Parathyroid adenoma (tissue), 2 donors: ENCODE measurements at regions not wholly inside any gene's neighbourhood (a gene's known extent, or its start where the extent isn't known, plus 50 kb on each side); places are given as distances from the start of the nearest gene placed in this dataset.

Experiments used
- H2AFZ ChIP-seq: fragments of 300-600 bp; sonication (generic); one replicate; pipeline ENCODE4 v1.7.0; 2017; ENCODE audit warnings: antibody characterized with exemption, mild to moderate bottlenecking
- H3K27ac ChIP-seq: fragments of 300-600 bp; sonication (generic); one replicate; pipeline ENCODE4 v1.7.0; 2017
- H3K27me3 ChIP-seq: fragments of 300-600 bp; sonication (generic); one replicate; pipeline ENCODE4 v1.7.0; 2017; ENCODE audit warnings: low read length; ENCODE audit not compliant: control insufficient read depth, insufficient read depth
- H3K36me3 ChIP-seq: fragments of 300-600 bp; sonication (generic); one replicate; pipeline ENCODE4 v1.7.0; 2017; ENCODE audit warnings: low read length; ENCODE audit not compliant: control insufficient read depth, insufficient read depth
- H3K4me1 ChIP-seq: fragments of 300-600 bp; sonication (generic); one replicate; pipeline ENCODE4 v1.7.0; 2017; ENCODE audit warnings: control low read depth
- H3K4me2 ChIP-seq: fragments of 300-600 bp; sonication (generic); one replicate; pipeline ENCODE4 v1.7.0; 2017; ENCODE audit warnings: low read length
- H3K4me3 ChIP-seq: fragments of 300-600 bp; sonication (generic); one replicate; pipeline ENCODE4 v1.7.0; 2017; ENCODE audit warnings: low read depth, low read length
- H3K79me2 ChIP-seq: fragments of 300-600 bp; sonication (generic); one replicate; pipeline ENCODE4 v1.7.0; 2017; ENCODE audit warnings: control low read depth
- H3K9ac ChIP-seq: fragments of 300-600 bp; sonication (generic); one replicate; pipeline ENCODE4 v1.7.0; 2017; ENCODE audit warnings: mild to moderate bottlenecking
- H3K9me3 ChIP-seq: fragments of 300-600 bp; sonication (generic); one replicate; pipeline ENCODE4 v1.7.0; 2017; ENCODE audit warnings: low read length; ENCODE audit not compliant: control insufficient read depth
- CTCF ChIP-seq: fragments of 300-600 bp; sonication (generic); IDR thresholded peaks from one replicate; pipeline ENCODE4 v1.7.0; 2017; ENCODE audit warnings: antibody characterized with exemption, mild to moderate bottlenecking
- donor health status: primary hyperparathyroidism.

GRCh38 chr12:116629480-116629879 lies 70.3 kb downstream of the MAP1LC3B2 start:
- no peak for TF ChIP-seq CTCF
- Histone ChIP-seq H3K9ac (no peak overlapping the region), H3K27ac (no peak overlapping the region), H3K4me1 (no peaks in the 10 kb centered on the region), H3K79me2 (no peaks in the 10 kb centered on the region), H3K4me3 (no peak overlapping the region), H2AFZ (no peak overlapping the region), H3K9me3 (no peaks in the 10 kb centered on the region), H3K36me3 (no peaks in the 10 kb centered on the region), H3K4me2 (no peak overlapping the region), H3K27me3 (no peaks in the 10 kb centered on the region)

DNA sequence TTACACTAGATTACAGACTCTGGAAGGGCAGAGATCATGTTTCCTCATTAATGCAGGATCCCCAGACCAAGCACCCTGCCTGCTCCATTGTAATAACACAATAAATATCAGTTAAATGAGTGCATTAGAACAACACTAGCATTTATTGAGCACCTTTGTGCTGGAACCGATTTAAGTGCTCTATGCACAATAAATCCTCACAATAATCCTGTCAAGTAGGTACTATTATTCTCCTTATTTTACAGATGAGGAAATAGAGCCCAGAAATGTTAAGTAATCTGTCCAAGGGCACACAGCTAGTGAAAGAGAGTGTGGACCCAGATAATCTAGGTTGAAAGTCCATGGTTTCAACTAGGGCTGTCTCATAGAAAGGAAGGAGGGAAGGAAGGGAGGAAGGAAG lies 69.8 kb downstream of the MAP1LC3B2 start:
- no peaks in the 10 kb centered on the region for H3K9me3 ChIP-seq
- no peaks in the 10 kb centered on the region for H3K4me1 ChIP-seq
- no peak for TF ChIP-seq CTCF
- H3K4me2 ChIP-seq = no peak overlapping the region
- no peaks in the 10 kb centered on the region for H3K27me3 ChIP-seq
- no peaks in the 10 kb centered on the region for H3K79me2 ChIP-seq
- H3K36me3 ChIP-seq = no peaks in the 10 kb centered on the region
- H3K4me3 ChIP-seq = no peak overlapping the region
- H3K9ac ChIP-seq = no peak overlapping the region
- H2AFZ ChIP-seq = no peak overlapping the region
- H3K27ac ChIP-seq = no peak overlapping the region

- H3K9me3 ChIP-seq = no peaks in the 10 kb centered on the region
- no peaks in the 10 kb centered on the region for H3K4me1 ChIP-seq
- no peak overlapping the region for H3K4me3 ChIP-seq
- TF ChIP-seq CTCF = no peak
- H3K27me3 ChIP-seq = no peaks in the 10 kb centered on the region
- no peak overlapping the region for H2AFZ ChIP-seq
- no peaks in the 10 kb centered on the region for H3K36me3 ChIP-seq
- H3K79me2 ChIP-seq = no peaks in the 10 kb centered on the region
- no peak overlapping the region for H3K4me2 ChIP-seq
- H3K9ac ChIP-seq = no peak overlapping the region
- no peak overlapping the region for H3K27ac ChIP-seq
Measured at GRCh38 chr12:116628450-116628793, 69.2 kb downstream of the MAP1LC3B2 start.
